ENCODE measurements at regions not wholly inside any gene's neighbourhood (a gene's known extent, or its start where the extent isn't known, plus 50 kb on each side); places are given as distances from the start of the nearest gene placed in this dataset.
"Not testable (repeated sequence)": the region's sequence is repeated elsewhere in the genome, so short reads cannot be mapped to it uniquely, and the experiment has no call there.

DNA sequence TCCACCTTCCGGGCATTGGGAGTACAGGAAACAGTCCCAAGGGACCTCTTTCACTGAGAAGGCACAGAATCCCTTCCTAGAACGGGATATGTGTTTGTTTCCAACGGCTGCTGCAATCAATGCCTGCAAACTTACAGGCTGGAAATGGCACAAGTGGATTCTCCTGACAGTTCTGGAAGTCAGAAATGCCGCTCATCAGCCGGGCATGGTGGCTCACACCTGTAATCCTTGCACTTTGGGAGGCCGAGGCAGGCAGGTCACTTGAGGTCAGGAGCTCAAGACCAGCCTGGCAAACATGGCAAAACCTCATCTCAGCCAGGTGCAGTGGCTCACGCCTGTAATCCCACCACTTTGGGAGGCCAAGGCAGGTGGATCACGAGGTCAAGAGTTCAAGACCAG lies 97.0 kb upstream of the FGF3 start:
- DNase-seq (ENCODE audit: low read depth in 4 of 4, low spot score in 3 of 4), result not testable (repeated sequence)

DNA sequence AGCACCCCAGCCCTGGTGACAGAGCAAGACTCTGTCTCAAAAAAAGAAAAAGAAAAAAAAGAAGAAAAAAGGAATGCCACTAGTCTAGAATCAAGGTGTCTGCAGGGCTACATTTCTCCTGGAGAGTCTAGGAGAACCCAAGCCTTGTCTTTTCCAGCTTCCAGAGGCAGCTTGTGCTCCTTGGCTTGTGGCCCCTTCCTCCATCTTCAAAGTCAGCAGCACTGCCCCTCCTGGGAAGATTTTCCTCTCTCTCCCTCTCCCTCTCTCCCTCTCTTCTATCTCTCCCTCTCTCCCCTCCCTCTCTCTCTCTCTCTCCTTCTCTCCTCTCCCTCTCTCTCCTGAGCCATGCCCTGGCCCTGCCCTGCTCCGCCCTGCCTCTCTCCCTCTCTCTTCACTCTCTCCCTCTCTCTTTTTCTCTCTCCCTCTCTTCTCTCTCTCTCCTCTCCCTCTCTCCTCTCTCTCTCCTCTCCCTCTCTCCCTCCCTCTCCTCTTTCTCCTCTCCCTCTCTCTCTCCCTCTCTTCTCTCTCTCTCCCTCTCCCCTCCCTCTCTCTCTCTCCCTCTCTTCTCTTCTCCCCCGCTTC lies 97.7 kb upstream of the FGF3 start:
- DNase-seq (ENCODE audit: low read depth in 4 of 4, low spot score in 3 of 4), result no peak

DNA sequence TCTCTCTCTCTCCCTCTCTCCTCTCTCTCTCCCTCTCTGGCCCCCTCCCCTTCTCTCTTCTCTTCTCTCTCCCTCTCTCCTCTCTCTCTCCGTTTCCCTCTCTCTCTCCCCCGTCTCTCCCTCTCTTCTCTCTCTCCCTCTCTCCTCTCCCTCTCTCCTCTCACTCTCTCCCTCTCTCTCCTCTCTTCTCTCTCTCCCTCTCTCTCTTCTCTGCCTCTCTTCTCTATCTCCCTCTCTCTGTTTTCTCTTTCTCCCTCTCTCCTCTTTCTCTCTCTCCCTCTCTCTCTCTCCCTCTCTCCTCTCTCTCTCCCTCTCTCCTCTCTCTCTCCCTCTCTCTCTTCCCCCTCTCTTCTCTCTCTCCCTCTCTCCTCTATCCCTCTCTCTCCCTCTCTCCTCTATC lies 98.3 kb upstream of the FGF3 start:
- no peak for DNase-seq (ENCODE audit: low read depth in 4 of 4, low spot score in 3 of 4)

DNA sequence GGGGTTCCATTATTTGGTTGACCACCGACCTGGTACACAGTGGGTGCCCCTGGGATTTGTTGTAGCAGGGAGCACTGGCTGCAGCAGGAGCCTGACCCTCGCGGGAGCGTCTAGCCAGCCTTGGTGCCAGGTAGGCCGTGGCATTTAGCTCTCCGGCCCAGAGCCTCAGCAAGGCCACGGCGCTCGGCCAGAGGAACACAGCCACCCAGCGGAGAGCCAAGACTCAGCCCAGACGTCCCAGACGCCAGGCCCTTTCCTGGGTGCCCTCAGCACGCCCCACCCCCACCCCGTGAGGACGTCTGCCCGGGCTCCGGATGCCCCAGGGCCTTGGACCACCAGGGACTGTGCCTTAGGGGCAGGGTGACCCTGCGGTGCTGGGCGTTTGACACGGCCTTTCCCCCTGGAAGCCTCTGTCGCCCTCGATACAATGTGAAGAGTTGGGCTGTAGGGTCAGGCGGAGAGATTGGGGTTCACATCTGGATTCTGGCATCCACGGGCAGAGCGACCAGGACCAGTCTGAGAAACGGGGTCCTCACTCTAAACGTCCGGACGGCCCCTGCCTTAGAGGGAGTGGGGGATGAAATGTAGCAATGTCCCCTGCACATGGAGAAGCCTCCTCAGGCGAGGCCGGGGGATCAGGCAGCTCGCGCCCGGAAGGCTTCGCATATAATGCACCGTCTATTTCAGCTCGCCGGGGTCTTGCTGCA lies 99.2 kb upstream of the FGF3 start:
- no peak for DNase-seq (ENCODE audit: low read depth in 4 of 4, low spot score in 3 of 4)

DNA sequence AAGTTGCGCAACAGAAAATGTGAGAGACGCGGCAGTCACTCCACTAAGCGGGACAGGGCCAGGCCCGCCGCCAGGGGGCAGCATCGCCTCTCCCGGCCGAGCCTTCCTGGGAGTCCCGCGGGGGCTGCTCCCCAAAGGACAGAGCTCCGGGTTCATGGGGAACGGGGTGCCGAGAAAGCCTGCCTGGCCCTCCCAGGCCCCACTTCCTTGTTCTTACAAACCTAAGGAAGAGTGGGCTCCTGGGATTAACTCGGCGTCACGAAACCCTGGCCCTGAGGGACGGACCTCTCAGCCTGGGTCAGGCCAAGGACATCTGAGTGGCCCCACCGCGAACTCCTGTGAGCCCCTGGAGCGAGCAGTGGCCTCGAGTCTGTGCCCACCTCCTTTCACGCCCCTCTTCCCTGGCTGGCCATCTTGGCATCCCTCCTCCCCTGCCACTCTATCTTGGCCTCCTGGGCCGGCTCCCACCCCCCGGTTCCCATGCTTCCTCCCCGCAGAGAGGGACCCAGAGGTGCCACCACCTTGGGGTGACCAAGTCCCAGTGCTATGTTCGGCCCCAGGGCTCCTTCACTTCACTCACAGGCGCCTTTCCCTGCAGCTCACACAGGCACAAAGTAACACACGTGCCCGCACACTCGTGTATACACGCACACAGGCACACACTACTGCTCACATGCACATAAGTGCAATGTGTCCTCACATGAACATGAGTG lies 99.9 kb upstream of the FGF3 start:
- DNase-seq (ENCODE audit: low read depth in 4 of 4, low spot score in 3 of 4), result peak in 3 of 4 donors; percentile 50 to 65 (median 58)

DNA sequence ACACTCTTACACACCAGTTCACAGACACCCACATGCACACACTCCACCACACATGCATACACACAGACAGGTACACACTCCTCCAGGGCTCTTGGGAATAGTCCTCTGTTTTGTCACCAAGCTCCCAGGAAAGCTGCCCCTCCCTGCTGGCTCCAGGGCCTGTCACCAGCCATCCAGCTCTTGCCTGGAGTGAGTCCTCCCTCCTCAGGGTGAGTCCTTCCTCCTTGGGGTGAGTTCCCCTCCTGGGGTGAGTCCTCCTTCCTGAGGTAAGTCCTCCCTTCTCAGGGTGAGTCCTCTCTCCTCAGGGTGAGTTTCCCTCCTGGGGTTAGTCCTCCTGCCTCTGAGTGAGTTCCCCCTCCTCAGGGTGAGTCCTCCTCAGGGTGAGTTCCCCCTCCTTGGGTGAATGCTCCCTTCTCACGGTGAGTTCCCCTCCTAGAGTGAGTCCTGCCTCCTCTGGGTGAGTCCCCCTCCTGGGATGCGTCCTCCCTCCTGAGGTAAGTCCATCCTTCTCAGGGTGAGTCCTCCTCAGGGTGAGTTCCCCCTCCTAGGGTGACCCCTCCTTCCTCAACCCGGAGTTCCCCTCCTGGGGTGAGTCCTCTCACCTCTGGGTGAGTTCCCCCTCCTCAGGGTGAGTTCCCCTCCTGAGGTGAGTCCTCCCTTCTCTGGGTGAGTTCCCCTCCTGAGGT lies 100.6 kb upstream of the FGF3 start:
- DNase-seq (ENCODE audit: low read depth in 4 of 4, low spot score in 3 of 4), result no peak

DNA sequence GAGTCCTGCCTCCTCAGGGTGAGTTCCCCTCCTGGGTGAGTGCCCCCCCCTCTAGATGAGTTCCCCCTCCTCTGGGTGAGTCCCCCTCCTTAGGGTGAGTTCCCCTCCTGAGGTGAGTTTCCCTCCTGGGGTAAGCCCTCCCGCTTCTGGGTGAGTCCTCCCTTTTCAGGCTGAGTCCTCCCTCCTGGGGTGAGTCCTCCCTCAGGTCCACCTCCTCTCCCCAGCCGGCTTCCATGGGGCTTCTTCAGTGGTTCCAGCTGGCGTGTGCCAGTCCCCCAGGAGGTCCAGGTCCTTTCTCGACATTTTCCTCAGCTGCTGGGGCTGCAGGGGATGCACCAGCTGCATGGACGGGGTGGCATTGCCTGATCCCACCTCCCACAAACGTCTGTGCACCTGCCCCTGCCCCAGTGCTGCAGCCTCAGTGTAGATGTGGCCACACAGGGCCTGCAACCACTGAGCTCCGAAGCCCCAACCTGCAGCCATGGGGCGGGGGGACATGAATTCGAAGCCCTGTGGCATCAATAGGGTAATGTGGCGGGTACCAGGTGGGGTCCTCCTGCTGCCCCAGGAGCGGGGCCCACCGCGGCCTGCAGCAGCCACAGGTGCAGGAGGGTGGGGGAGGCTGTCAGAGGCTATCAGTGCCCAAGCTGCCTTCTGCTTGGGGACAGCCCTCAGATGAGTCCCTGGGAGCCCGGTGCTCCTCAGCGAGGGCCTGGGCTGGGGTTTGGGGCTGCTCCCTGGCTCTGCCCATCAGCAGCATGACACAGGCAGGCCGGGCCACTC lies 101.3 kb upstream of the FGF3 start:
- DNase-seq (ENCODE audit: low read depth in 4 of 4, low spot score in 3 of 4), result no peak

DNA sequence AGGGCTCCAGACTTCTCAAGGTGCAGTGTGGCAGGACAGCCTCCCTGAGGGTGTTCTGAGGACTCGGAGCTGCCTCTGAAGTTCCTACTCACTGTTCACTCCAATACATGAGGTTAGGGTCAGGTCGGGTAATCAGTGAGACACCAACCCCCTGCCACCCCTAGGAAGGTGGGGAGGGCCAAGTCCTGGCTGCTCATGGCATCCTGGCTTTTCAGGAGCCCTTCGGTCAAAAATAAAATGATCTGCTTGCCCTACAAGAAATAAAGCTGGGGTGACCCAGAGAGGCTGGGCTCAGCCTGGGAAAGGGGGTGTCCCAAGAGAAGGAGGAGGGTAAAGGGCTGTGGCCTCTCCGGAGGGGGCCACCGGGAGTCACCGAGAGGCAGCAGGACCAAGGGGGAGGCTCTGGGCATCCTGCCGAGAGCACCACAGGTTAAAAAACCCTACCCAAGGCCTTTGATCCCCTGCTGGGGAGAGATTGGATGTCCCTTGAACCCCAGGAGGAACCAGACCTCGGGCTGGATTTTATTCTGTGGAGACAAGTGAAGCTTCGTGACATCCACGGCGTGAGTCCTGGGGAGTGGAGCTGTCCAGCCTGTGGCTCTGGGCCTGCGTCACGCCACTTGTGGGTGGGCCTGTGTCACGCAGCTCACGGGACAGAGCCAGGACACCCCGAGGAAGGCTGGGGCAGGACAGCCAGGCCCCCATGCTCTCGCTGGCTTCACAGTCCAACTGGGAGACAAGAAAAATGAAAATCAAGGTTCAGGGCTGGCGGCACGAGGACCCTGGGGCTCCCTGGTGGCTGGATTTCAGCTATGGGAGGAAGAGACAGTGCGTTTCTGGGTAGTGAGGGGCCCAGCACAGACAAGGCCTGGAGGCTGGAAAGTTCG lies 102.2 kb upstream of the FGF3 start:
- DNase-seq (ENCODE audit: low read depth in 4 of 4, low spot score in 3 of 4), result no peak

DNA sequence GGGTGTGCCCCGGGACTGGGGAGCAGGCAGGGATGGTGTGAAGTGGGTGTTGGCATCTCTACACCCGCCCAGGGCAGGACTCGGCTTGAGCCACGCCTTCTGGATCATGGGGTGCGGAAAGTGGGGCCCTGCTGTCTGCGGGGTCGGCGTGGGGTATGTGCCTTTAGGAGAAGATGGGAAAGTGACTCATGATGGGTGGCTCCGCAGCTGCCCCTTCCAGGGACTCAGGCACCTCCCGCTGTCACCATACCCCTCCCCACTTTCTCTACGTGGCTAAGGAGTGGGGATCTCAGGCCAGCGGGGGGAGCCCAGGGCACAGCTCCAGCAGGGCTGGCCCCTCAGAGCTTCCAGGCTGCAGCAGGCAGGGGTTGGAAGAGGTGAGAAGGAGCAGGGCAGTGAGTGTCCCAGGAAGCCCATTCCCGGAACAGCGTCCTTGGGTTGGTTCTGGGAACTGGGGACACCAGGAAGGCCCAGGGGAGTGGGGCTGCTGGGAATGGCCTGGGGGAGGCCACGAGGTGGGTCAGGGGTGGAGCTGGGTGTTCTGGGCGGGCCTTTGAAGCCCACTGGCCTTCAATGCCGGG lies 102.9 kb upstream of the FGF3 start:
- DNase-seq (ENCODE audit: low read depth in 4 of 4, low spot score in 3 of 4), result no peak

DNA sequence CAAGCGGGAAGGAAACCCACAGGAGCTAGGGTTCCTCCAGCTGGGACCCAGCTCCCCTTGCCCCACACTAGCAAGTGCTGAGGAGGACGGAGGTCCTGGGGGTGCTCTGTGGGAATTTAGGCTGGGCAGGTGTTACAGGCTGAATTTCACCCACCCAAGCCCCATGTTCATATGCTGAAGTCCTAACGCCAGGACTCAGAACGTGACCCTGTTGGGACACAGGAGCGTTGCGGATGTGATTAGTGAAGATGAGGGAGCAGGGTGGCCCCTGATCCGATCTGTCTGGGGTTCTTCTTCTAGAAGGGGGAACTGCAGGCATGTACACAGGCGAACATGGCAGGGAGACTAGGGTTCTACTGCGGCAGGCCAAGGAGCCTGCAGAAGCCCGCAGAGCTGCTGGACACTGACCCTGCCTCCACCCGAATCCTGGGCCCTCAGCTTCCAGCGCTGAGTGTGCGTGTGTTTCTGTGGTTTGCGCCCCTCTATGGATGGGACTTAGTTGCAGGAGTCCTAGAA lies 103.4 kb upstream of the FGF3 start:
- no peak for DNase-seq (ENCODE audit: low read depth in 4 of 4, low spot score in 3 of 4)

DNA sequence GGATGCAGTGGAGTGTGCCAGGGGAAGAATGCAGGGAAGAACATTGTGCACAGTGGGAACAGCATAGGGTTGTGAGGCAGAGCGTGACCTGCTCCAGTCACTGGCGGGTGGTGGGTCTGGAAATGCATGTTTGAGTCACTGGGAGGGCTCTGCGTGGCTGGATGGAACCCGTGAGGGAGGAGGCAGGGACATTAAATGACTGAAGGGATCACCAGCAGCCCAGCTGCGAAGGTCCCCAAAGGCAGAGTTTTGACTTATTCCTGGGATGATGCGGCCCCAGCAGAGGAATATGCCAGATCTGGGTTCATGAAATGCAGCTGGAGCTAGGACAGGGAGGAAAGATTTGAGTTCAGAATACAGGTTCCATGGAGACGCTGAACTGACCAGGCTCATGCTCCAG lies 104.0 kb upstream of the FGF3 start:
- no peak for DNase-seq (ENCODE audit: low read depth in 4 of 4, low spot score in 3 of 4)

DNA sequence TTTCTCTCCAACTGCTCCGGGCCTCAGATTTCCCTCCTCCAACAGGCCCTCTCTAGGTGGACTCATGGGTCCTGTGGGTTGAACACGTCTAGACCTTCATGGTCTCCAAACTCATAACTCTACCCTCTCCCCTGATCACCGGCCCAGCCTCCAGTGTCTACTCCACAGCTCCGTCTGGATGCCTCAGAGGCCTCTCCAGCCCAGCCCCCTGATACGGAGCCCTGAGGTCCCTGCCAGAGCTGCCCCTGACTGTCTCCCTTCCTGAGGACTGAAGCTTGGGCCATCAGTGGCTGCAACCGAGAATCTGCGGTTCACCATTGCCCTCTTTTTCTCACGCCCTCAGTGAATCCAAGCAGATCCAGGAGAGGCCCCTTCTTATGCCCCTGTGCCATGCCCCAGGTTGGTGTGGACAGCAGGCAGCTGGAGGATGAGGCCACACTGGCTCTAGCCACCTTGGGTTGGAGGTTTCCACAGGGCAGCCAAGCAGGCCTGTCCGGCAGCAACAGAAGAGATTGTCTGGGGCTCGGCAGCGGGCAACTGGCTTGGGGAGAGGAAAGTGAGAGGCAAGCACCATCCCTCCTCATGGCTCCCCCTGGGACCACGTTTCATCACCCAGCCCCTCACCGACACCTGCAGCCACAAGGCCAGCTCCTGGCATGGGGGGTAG lies 104.6 kb upstream of the FGF3 start:
- no peak for DNase-seq (ENCODE audit: low read depth in 4 of 4, low spot score in 3 of 4)

DNA sequence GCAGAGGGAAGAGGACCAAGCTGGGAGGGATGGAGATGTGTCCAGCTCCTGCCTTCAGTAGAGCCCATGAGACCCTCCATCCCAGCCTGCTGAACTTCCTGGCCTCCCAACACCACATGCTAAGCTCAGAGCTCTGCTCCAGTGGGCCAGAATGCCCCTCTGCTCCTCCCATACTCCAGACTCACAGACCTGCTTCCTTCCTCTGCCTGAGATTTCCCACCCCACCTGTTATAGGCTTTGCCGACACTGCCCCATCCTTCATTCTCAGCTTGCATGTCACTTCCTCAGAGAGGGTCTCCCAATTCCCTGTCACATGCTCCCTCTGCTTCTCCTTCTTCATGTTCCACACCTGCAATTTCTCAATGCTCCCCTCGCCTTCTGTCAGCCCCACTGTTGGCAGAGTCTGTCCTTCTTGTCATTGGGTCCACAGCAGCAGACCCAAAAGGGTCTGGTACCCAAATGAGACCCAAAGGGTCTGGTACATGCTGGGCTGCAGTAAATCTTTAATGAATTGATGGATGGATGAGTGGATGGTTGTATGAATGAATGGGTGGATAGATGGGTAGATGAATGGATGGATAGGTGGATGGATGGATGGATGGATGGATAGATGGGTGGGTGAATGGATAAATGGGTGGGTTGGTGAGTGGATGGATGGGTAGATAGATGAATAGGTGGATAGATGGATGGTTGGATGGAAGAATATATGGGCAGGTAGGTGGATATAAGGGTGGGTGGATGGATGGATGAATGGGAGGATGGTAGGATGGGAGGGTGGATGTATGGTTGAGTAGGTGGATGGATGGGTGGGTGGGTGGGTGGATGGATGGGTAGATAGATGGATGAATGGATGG lies 105.3 kb upstream of the FGF3 start:
- no peak for DNase-seq (ENCODE audit: low read depth in 4 of 4, low spot score in 3 of 4)

DNA sequence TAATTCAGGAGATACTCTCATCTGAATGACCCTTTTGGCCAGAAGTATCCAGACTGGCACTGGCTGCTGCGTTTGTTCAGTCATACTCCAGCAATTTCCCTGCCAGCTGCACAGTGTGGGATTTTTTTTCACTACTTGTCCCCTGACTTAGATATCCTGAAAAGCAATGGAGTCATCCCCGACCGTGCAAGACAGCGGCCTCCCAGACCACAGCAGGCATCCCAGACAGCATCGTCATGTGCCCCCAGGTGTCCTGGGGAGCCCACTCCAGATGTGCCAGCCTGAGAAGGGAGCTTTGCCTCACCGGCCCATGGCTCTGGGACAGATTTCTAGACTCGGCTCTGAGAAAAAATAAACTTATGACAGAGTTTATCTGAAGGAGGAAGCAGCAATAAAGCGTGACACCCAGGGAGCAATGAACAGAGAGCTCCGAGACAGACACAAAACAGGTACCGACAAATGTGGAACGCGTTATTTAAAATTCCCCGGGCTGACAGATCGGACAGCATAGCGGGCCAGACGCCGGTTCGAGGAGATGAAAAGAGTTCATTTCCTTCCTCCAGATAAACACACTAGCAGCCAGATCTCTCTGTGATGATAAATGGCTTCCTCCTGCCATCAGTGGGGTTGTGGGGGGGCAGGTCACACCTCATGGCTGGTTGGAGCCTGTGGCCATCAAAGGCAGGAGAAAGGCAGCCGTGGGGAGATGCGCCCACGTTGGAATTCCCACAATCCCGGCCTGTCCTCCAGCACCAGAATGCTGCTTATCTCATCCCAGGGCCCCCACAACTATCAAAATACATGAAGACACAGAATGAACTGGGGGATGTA lies 106.4 kb upstream of the FGF3 start:
- no peak for DNase-seq (ENCODE audit: low read depth in 4 of 4, low spot score in 3 of 4)

DNA sequence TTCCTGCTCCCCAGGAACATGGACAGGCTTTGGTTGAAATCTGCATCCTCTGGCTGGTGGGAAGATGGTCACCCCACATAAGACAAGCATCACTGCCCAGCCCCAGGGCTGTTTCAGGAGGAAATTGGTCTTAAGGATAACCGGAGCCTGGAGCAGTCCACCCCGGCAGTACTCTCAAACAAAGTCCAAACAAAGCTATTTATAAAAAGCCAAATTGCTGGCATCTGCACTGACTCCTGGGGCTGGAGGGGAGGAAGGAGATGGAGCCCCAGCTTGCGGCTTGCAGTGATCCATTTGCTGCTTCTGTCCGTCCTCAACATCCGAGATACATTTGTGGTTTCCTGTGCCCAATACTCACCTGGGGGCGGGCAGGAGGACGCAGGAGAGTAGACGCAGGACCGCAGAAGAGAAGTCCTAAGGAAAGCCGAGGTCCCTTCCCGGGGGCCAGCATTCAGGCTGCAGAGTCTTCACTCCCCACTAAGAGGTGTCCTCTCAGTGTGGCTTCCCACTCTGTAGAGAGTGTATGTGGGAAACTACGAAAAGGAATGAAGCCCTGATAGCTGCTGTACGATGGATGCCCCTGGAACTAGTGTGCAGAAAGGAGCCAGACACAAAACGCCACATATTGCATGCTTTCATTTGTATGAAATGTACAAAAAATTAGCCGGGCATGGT lies 107.3 kb upstream of the FGF3 start:
- DNase-seq (ENCODE audit: low read depth in 4 of 4, low spot score in 3 of 4), result no peak

DNA sequence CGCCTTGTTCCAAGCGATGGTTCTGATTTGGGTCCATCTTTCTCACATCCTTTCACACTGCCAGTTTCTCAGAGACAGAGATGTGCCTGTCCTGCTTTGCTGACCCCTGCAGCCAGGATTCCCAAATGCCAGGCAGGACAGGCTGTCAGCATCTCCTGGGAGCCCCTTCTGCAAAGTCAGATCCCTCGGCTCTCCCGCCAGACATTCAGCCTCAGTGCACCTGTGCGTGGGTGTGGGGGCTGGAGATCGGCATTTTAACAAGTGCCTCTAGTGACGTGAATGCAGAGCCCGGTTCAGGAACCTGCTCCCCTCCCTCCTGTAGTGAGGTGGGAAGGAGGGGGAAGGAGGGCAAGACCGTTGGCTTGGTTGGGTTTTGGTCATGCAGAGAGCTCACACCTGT lies 108.9 kb upstream of the FGF3 start:
- DNase-seq (ENCODE audit: low read depth in 4 of 4, low spot score in 3 of 4), result no peak
